ENCODE measurements at regions not wholly inside any gene's neighbourhood (a gene's known extent, or its start where the extent isn't known, plus 50 kb on each side); places are given as distances from the start of the nearest gene placed in this dataset.

DNA sequence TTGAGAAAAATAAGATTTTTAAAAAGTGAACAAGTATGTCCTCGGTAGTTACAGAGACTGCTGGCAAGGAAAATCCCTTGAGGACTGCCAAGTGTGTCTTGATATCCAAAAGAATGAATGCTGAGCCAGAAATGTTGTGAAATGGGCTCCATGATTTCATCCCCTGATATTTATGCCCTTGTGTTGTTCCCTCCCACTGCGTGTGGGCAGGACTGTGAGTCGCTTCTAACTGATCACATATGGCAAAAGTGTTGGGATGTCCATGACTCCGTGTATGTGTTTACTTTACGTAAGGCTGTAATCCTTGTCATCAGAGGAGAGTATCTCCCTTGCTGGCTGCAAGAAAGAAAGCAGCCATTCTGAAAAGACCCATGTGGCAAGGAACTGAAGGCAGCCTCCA is 285.1 kb downstream of the SS18 start:
- no peak for DNase-seq

DNA sequence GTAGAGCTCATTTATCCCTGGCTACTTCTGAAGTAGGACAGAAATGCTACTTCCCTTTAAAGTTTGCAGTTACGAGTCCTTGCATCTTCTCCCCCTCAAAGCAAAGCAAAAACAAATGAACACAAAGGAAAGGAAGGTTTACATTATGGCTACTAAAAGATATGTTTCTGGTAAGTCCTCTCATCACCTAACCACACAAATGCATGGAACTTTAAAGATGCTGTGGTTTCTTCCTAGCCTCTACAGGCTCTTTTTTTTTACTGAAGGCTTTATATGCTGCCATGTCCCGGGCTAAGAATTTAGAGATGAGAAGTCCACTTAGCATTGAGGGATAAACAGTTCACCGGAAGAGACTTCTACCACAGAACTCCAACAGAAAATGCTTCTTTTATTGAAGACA is 291.2 kb downstream of the SS18 start:
- DNase-seq = no peak

DNA sequence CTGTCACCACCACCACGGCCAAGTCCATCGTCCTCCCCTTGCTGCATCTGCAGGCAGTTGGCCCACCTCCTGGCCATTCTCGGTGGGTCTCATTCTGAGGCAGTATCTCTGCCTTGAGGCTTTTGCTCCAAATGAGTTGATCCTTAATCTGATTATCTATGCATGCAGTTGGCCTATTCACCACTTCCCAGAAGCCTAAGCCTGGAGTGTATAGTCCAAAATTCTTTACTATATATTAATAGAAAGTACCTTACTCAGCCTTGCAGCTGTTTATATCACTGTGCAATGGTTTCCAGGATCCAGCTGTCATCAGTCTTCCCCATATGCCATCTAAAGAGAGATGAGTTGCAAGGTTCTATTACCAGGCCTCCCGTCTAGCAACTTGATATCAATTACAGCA is 292.4 kb downstream of the SS18 start:
- no peak for DNase-seq

DNA sequence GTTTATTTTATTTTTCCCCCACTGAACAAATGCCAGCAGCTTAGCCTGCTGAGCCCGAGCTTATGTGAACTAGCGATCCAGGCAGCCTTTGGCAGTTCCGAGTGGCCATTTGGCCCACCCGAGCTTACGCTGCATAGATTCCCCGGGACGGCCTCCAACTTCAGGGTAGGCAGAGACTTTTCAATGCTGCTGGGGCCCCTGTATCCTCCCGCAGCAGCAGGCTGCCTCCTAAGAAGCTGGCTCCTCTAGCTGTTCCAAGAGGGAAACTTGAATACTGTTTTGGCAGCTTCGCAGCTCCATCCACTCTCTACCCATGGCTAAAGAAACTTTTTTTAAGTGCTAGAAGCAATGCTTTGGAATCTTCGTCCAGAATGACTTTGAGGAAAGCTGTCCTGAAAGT is 295.2 kb downstream of the SS18 start:
- DNase-seq = no peak

DNA sequence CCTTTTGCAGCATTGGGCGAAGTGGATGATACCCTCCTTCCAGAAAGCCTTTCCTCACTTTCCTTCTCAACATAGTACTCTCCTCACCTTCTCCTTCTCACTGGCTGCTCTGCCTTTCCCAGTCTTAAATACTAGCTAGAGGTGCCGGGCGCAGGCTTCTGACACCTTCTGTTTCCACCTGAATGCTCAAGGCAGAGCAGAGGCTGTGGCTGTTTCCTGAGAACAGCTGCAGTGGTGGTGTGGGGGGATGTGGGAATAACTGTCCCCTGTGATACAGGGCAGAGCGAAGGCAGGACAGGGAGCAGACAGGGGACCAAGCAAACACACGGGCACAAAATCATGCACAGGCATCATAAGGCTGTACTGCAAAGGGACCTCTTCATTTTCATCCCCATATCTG is 303.1 kb downstream of the SS18 start:
- DNase-seq = no peak

DNA sequence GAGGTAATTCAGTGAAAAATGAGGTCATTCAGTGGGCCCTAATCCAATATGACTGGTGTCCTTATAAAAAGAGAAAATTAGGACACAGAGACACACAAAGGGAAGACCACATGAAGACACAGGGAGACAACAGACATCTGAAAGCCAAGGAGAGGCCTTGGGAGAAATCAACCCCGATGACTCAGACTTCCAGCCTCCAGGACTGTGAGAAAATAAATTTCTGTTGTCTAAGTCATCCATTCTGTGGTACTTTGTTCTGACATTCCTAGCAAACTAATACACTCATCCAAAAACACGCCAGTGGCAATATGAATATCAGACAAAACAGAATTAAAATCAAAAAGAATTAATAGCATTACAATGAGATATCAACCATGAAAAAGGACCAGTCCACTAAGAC is 303.7 kb downstream of the SS18 start:
- DNase-seq = no peak

DNA sequence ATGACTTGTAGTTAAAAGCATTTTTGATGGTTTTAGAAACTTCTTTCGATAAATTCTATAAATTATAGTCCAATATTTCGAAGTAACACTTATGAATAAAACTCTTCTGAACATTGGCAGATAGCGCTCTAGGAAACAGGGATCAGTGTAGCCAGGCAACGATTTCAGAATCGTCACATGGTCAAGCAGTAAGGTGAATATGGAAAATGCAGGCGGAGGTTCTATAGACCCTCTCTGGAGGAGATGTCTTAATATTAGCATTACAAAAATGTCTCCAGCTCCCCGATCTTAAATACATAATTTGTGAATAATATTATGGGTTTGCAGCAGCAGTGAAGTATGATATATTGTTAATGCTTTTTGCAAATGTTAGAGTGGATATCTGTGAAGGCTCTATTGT is 310.3 kb downstream of the SS18 start:
- no peak for DNase-seq

DNA sequence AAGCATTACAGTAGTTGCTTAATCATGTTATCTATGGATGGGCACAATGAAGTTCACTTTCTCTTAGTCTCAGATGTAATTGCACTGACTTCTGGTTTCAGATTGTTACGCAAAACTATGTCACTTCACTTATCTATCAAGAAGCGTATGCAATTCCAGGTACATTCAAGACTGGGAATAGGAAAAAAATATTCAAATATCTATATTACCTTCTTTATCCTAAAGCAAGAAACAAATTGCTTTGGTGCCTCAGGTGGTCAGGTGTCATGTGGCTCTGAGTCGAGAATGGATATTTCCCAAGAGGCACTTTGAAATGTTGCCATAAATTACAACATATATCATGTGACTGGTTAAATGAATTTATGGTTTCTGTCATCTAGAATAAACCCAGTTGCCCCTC is 318.6 kb downstream of the SS18 start:
- DNase-seq = no peak

DNA sequence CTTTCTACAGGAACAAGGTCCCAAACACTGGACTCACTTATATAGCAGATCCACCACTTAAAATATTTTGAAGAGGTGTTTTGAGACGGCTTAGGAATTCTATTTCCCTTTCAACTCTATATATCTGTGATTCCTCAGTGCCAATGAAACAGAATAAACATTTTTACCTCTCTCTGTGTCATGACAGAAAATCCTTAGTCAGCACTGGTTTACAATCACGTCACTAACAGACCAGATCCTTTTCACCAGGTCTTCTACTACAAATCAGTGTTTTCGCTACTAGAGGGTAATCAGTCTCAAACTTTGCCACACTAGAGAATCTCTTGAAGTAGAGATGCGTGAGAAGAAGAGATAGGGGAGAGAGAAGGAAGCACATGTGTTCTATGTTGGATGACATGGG is 325.6 kb downstream of the SS18 start:
- no peak for DNase-seq

DNA sequence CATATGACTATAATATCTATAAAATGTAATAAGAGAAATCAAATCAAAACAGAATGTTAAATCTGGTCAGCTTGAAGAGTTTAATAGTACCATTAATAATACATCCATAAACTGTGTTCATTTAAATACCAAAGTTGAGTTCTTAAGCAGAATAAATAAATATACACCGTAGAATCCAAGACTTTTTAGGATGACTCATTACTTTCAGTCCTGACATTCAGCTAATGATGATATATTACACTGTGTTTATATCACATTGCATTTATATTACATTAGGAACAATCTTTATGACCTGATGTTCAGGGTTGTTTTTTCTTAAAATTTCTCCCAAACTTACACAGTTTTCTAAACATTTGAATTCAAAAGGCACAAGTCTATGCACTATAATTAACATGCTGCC is 331.3 kb downstream of the SS18 start:
- no peak for DNase-seq

DNA sequence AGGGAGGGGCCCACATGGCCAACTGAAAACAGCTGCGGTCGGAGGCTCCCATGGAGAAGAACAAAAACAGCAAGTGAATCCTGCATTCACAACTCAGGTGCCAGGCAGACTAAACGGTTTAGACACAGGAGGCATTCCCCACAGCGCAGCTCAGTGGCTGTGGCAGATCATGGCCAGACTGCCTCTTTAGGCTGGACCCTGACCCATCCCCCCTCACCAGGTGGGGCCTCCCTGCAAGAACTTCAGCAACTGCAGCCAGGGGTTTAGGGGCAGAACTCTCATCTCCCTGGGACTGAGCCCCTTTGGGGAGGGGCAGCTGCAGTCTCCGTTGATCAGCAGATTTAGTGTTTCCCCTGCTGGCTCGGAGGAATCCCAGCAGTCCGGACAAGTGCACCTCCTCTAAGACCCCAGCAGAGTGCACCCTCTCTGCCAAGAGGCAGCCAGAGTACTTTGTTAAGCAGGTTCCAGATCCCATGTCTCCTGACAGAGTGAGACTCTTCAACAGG is 346.7 kb downstream of the SS18 start:
- DNase-seq = no peak

DNA sequence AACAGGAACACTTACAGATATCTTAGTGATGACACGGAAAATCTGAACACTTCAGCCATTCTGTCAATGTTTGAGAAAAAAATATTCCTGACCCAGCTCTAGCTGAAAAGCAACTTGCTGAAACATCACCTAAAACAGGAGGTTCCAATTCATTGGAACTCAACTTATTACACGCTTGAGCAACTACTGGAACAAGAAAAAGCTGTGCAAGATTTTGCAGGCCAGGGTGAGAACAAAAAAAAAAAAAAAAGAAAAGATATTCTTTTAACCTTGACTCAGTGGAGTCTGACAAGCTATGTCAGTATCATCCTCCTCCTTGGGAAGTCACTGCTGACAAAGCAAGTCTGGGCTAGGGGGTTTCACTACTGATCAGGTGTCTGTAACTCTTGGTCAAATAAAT is 351.0 kb downstream of the SS18 start:
- no peak for DNase-seq

DNA sequence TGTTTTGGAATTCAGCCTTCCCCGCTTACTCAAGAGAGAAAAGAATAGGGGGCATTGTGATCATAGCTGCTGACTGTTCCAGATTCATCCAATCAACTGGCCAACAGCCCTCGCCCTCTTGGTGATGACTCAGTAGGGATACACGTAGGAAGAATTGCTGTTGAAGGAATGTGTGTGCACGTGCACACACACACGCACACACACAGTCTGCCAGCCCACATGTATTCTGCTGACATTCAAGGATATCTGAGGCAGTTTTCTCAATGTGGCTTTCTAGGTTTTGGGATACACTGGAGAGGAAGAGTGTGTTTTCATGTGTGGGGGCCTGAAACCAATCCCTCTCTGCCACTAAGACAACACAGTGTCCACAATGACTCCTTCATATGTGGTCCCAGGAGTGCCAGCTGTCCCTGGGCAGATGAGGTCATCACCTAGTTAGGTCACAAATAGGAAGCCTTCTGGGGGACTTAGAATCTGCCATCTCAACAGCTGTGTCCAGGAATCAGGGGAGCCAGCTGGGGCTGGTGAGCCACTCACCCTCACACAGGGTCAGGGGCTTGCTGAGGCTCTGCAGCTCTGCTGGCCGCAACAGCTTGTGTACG is 352.6 kb downstream of the SS18 start:
- no peak for DNase-seq

DNA sequence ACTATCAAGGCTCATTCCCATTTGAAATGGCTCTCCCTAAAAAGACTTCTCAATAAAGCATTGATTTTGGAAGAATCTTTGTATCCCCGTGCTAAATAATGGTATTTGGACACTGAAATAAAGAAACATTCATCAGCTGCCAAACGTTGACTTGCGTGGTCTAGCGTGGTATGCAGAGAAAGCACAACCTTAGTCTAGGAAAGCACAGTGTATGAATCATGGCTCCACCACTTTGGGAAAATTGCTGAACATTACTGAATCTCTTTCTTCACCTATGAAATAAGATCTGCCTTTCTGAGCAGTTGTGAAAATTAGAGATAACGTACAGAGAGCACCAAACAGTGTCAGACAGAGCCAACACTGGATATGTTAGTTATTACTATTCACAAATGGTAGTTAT is 353.9 kb downstream of the SS18 start:
- no peak for DNase-seq

DNA sequence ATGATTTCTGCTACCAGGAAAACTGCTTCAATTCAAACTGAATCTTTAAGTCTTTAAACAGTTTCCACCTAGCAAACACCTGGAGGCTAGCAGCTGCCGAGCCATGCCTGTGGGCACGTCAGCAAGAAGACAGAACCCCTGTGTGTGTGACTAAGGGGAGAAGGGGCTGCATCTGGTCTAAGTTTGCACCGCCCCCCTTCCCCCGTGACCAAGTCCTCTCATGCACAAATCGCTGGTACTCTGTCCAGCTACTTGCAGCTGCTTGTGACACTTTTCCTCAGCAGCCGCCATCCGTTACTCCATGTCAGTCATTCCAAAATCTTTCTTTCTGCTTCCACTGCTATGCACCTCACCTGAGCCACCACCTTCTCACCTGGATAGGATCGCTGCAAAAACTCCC is 355.0 kb downstream of the SS18 start:
- no peak for DNase-seq

DNA sequence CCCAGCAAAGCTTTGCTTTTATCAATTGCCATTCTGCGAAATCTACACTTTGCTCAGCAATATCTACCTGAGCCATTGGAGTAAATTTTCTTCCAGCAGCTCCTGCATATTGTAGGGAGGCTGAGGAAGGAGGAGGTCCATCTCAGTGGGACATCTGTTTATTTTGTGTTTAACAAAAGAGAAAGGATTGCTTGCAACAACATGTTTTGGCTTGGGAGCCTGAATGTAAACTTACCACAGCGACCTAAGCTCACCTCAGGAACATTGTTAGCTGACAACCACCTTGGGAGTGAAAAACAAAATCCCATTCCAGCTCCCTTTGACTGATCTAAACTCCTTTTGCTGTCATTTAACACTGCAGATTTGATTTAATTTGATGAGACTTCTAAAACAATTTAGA is 356.1 kb downstream of the SS18 start:
- no peak for DNase-seq

DNA sequence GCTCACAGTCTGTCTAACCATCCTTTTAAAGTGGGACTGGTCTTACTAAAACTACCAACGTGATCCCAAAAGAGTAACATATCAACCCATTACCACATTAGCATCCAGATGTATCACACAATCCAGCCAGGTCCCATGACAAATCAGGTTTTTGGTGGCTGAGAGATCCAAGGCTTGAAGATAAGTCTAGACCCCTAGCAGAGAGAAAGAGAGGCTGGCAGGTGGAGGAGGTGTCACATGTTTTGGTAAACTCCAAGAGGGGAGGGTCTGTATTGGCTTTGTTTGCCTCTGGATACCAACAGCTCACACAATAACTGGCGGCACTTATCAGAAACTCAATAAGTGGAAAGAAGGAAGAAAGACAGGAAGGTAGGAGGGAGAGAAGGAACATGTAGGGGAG is 357.6 kb downstream of the SS18 start:
- DNase-seq = no peak

DNA sequence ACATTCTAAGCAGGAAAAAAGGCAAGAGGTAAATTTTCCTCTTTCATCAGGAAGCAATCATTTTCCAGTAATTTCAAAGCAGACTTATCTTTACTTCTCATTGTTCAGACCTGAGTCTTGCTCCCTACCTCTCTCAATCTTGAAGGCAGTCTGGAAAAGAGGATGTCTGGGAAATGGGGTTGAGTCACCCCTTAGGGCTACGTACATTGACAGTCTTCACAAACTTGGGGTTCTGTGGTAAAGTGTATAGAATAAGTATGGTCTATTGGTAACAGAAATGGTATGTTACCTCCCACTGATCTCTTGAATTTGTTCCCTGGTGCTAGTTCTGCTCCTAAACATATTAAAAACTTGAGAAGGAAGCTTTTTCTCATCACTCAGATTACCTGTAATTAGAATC is 361.3 kb downstream of the SS18 start:
- no peak for DNase-seq

DNA sequence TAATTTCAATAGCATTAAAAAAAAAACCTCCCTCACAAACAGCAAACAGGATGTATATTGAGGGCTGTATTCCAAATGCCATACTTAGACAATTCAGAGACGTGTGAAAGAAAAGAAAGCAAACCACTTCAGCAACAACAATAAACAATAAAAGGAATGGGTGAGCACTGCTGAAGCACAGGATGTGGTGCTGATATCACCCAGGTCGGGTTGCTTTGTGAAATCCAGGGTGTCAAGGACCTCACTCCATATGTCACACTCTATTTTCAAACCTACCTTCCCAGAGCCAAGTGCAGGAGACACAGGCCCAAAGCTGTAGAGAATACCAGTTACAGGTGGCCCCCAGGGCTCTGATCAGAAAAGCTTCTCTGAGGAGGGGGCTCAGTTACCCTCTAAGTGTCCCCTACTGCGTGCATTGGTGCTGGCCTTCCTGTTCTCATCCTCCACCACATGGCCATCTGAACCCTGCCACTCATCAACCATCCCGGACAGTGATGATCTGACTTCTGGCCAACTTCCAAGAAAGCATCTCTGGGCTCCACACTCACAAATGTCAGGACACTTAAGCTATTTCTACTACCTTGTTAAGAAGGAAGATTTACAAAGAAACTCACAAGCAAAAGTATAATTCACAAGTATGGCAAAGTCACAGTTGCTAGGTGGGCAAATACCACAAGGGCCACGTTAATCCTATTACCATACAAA is 363.0 kb downstream of the SS18 start:
- no peak for DNase-seq

DNA sequence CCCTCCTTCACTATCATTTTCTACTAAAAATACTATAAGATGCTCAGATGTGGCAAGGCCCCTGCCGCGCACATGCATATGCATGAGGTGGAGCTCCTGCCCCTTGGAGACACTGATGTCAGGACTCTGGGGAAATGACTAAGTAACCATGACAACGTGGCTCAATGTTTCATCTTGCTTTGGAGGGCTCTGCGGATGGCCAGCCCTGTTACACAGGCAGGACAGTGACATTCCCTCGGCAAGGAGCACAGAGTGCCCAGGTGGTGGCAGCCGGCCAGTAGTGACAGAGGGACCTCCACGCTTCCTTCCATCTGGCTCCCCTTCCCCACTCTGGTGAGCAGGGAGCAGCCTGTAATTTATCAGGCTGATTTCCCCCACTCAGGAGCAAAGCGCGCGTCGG is 364.1 kb downstream of the SS18 start:
- DNase-seq = no peak

DNA sequence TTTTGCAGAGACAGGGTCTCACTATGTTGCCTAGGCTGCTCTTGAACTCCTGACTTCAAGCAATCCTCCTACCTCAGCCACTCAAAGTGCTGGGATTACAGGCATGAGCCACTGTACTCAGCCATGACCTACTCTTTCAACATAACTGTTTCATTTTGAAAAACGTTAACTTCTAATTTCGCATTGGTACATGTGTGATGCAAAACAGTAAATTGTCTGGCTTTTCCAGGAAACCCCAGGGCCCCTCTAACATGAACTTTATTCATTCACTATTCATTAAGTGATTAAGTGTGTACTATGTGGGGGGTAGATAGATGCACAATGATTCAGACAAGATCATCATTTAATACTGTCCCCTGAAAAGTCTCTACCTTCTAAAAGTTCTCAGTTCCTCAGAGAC is 364.9 kb downstream of the SS18 start:
- DNase-seq = no peak

DNA sequence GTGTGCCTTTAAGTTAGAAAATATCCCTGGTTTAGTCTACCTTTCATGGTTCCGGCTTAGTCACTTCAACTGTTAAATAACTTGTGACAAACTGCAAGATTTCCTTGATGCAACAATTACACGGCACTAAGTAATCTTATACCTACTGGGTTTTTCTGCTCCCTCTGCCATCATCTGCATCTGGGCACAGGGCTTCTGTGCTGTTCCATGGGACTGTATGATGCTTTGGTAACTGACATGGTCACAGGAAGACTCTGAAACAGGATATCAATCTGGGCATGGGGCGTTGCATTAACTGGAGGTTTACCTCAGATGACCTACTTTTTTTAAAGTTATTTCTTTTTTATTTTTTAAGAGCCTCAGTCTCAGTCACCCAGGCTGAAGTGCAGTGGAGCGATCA is 365.4 kb downstream of the SS18 start:
- DNase-seq = no peak

DNA sequence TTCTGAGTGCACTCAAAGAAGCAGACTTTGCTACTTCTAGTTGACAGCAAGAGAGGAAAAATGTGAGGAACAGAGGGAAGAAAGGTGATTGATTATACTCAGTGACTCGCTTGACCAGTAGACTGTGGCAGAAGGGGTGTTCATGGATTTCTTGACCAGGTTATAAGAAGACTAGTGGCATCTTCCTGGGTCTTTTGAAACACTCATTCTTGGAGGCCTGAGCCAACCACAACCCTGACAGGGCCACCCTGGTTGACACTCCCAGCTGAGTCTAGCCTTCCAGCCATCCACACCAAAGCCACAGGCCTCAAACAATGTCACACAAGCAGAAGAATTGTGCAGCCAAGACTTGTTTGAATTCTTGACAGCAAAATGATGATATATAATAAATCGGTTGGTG is 366.3 kb downstream of the SS18 start:
- DNase-seq = no peak

DNA sequence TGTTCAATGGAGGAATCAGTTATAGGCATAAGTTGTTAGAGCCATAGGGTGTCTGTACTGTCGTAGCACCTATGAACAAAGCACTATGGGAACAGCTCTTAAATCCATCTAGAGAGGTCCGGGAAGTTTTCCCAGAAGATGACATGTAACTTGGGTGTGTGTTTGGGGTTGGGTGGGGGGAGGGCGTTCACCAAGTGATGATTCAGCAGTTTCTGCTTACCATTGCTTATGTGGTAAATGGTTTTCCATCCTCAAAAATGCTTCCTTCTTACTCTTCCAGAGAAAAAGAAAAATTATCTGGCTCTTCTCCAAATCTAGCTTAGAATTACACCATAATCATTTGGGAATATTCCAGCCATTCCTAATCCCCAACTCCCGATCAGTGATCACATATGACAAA is 361.1 kb upstream of the ZNF521 start:
- DNase-seq = no peak

DNA sequence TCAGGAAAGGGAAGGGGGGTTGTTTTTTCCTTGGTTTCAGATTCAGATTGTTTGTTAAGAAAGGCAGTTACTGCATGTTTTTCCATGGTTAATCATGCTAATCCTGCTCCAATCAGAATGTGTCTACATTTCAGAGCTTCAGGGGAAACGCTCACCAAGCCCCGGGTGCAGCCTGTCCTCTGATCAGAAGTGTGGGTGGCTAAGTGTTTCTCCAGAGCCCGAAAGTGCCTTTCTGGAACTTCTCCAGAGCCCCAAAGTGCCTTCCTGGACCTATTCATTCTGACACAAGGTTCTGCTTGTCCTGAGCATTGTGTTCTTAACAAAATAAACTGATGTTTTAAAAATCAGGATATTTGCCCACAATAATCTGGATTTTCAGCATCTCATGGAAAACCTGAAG is 359.0 kb upstream of the ZNF521 start:
- no peak for DNase-seq

All from NCI-H2227 treated with DMSO at 0.1 percent for 48 hours (cell line).